ENCODE measurements at regions not wholly inside any gene's neighbourhood (a gene's known extent, or its start where the extent isn't known, plus 50 kb on each side); places are given as distances from the start of the nearest gene placed in this dataset.

- no peaks in the 10 kb centered on the region for H3K27me3 ChIP-seq (ENCODE audit: insufficient read depth, poor library complexity, severe bottlenecking)
Observed at GRCh38 chr11:45076761-45077160, 69.7 kb upstream of the PRDM11 start.

GRCh38 chr11:45078236-45079074 is 68.0 kb upstream of the PRDM11 start:
- Histone ChIP-seq H3K36me3 (ENCODE audit: low read depth) (no peaks in the 10 kb centered on the region), H3K27me3 (ENCODE audit: insufficient read depth, poor library complexity, severe bottlenecking) (no peaks in the 10 kb centered on the region), H3K4me3 (ENCODE audit: severe bottlenecking) (no peak overlapping the region), H3K9me3 (ENCODE audit: severe bottlenecking) (no peaks in the 10 kb centered on the region), H3K4me1 (ENCODE audit: insufficient read depth, poor library complexity, severe bottlenecking) (no peaks in the 10 kb centered on the region), H3K27ac (ENCODE audit: poor library complexity, severe bottlenecking) (no peak overlapping the region)
- ATAC-seq (ENCODE audit: low read depth): no peak
- DNase-seq (ENCODE audit: low spot score): no peak
- no peak for TF ChIP-seq CTCF (IDR thresholded peaks at IDR 0.05; ENCODE audit: poor library complexity, severe bottlenecking)

More at GRCh38 chr11:45076761-45077160, 69.7 kb upstream of the PRDM11 start:
- no peaks in the 10 kb centered on the region for H3K9me3 ChIP-seq (ENCODE audit: severe bottlenecking)
- H3K4me1 ChIP-seq (ENCODE audit: insufficient read depth, poor library complexity, severe bottlenecking): no peaks in the 10 kb centered on the region
- ATAC-seq (ENCODE audit: low read depth) (no peak), DNase-seq (ENCODE audit: low spot score) (no peak)
- no peak for TF ChIP-seq CTCF (IDR thresholded peaks at IDR 0.05; ENCODE audit: poor library complexity, severe bottlenecking)
- no peak overlapping the region for H3K4me3 ChIP-seq (ENCODE audit: severe bottlenecking)
- no peak overlapping the region for H3K27ac ChIP-seq (ENCODE audit: poor library complexity, severe bottlenecking)
- no peaks in the 10 kb centered on the region for H3K36me3 ChIP-seq (ENCODE audit: low read depth)

GRCh38 chr11:45079075-45079444 is 67.4 kb upstream of the PRDM11 start:
- Histone ChIP-seq H3K36me3 (ENCODE audit: low read depth) (no peaks in the 10 kb centered on the region), H3K27me3 (ENCODE audit: insufficient read depth, poor library complexity, severe bottlenecking) (no peaks in the 10 kb centered on the region), H3K4me1 (ENCODE audit: insufficient read depth, poor library complexity, severe bottlenecking) (no peaks in the 10 kb centered on the region), H3K4me3 (ENCODE audit: severe bottlenecking) (no peak overlapping the region), H3K9me3 (ENCODE audit: severe bottlenecking) (no peaks in the 10 kb centered on the region), H3K27ac (ENCODE audit: poor library complexity, severe bottlenecking) (no peak overlapping the region)
- ATAC-seq (ENCODE audit: low read depth) (no peak), DNase-seq (ENCODE audit: low spot score) (no peak)
- no peak for TF ChIP-seq CTCF (IDR thresholded peaks at IDR 0.05; ENCODE audit: poor library complexity, severe bottlenecking)

GRCh38 chr11:45079567-45079942 is 66.9 kb upstream of the PRDM11 start:
- no peak overlapping the region for H3K27ac ChIP-seq (ENCODE audit: poor library complexity, severe bottlenecking)
- H3K36me3 ChIP-seq (ENCODE audit: low read depth): no peaks in the 10 kb centered on the region
- ATAC-seq (ENCODE audit: low read depth) (no peak), DNase-seq (ENCODE audit: low spot score) (no peak)
- no peaks in the 10 kb centered on the region for H3K27me3 ChIP-seq (ENCODE audit: insufficient read depth, poor library complexity, severe bottlenecking)
- H3K4me3 ChIP-seq (ENCODE audit: severe bottlenecking): no peak overlapping the region
- no peaks in the 10 kb centered on the region for H3K4me1 ChIP-seq (ENCODE audit: insufficient read depth, poor library complexity, severe bottlenecking)
- TF ChIP-seq CTCF (IDR thresholded peaks at IDR 0.05; ENCODE audit: poor library complexity, severe bottlenecking): no peak
- no peaks in the 10 kb centered on the region for H3K9me3 ChIP-seq (ENCODE audit: severe bottlenecking)

All from RWPE2 (cell line).